Activated T-helper 1 cell treated with anti-CD3 and anti-CD28 coated beads, Interleukin-12 subunit alpha, Interleukin-12 subunit beta, Interleukin-2, Interleukin-4 antibody, amounts not matched to agents 30 ng/mL and 10 ng/mL and 1 ng/mL, durations not matched to agents 14 hours and 24 hours and 36 hours (primary cell): ENCODE measurements at regions not wholly inside any gene's neighbourhood (a gene's known extent, or its start where the extent isn't known, plus 50 kb on each side); places are given as distances from the start of the nearest gene placed in this dataset.

ENCODE experiments used
- DNase-seq: peaks from one replicate; pipeline ENCODE4 v3.0.0; 2021; ENCODE audit warnings: low spot score
- H3K27ac Mint-ChIP-seq: one replicate; pipeline ENCODE4 v1.8.0; 2021; ENCODE audit warnings: mild to moderate bottlenecking, mixed read lengths
- H3K27me3 Mint-ChIP-seq: one replicate; pipeline ENCODE4 v1.8.0; 2022; ENCODE audit warnings: mild to moderate bottlenecking, moderate library complexity, mixed read lengths; ENCODE audit not compliant: insufficient read depth
- H3K36me3 Mint-ChIP-seq: one replicate; pipeline ENCODE4 v1.8.0; 2021; ENCODE audit warnings: low read depth, mixed read lengths
- H3K4me1 Mint-ChIP-seq: one replicate; pipeline ENCODE4 v1.8.0; 2021; ENCODE audit warnings: low read depth, mixed read lengths
- H3K4me3 Mint-ChIP-seq: one replicate; pipeline ENCODE4 v1.8.0; 2021; ENCODE audit warnings: mild to moderate bottlenecking, moderate library complexity, mixed read lengths
- H3K9me3 Mint-ChIP-seq: one replicate; pipeline ENCODE4 v1.8.0; 2021; ENCODE audit warnings: mixed read lengths
- intact Hi-C: fragments of 100-400 bp; cut with micrococcal nuclease; formaldehyde crosslinking; loops from one replicate; pipeline ENCODE4 v1.15.1; 2024

DNA sequence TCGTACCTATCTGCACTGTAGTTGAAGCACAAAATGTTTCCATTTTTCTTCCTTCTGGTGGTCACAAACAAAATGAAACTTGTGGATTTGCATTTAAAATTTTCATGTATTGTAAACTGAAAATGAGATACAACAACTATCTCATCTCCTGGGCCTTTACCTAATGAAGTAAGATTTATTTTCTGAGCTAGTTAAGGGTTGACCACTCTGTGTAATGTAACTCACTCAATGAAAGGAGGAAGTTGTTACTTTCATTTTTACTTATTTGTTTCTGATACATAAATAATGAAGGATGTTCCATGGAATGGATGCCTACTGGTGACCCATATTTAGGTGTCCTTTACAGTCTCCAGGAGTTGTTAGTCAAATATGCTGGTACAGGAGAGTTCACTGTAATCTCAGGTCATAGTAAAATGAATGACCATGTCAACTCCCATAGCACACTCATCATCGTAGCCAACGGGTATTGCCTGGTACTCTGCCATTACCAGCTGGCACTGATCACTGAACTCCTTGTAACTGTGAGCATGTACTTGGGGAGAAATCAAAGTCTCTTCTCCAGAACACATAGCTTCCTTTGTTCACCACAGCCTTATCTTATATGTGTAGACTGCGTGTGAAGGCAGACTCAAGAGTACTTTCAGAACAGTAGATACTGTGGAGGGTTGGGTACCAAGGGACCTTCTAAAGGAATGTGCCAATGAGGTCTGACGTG lies 474.2 kb upstream of the ROBO2 start:
- Mint-ChIP-seq H3K9me3 (no peaks in the 10 kb centered on the region), H3K27me3 (no peaks in the 10 kb centered on the region), H3K36me3 (no peaks in the 10 kb centered on the region), H3K4me3 (no peak overlapping the region), H3K27ac (no peak overlapping the region), H3K4me1 (no peaks in the 10 kb centered on the region)
- intact Hi-C loops: no loop called here
- no peak for DNase-seq

DNA sequence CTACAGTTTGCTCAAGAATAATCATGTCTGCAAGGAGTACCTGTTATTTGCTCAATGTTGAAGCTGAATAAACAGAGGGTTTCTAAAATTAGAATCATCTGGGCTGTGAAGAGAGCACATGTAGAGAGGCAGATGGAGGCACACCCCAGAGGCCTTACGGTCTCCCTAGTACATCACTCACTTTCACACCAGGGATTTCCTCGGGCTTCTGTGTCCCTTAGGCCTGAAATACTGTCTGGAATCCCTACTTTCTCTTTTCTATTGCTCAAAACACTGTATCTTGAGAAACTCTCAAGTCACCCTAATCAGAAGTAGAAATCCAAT lies 473.7 kb upstream of the ROBO2 start:
- DNase-seq: no peak
- no peak overlapping the region for H3K4me3 Mint-ChIP-seq
- H3K27me3 Mint-ChIP-seq: no peaks in the 10 kb centered on the region
- no peak overlapping the region for H3K27ac Mint-ChIP-seq
- intact Hi-C loops: no loop called here
- no peaks in the 10 kb centered on the region for H3K36me3 Mint-ChIP-seq
- no peaks in the 10 kb centered on the region for H3K9me3 Mint-ChIP-seq
- no peaks in the 10 kb centered on the region for H3K4me1 Mint-ChIP-seq

DNA sequence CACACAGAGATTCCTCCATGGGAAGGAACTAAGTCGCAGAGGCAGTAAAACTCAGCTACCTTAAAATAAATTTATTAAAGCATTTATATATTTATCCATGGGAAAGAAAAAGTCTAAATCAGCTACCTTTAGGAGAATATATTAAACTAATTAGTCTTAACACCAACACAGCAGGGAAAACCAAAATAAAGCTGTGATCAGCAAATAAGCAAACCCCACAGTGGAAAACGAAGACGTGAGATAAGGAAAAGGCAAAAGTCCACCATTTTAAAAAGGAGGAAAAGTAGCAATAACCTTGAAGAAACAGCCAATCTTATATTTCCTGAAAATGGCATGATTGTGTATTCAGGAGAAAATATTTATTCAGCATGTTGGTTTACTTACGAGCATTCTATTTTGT lies 473.0 kb upstream of the ROBO2 start:
- H3K9me3 Mint-ChIP-seq: no peaks in the 10 kb centered on the region
- DNase-seq: no peak
- no peaks in the 10 kb centered on the region for H3K27me3 Mint-ChIP-seq
- H3K27ac Mint-ChIP-seq: no peak overlapping the region
- intact Hi-C loops: no loop called here
- H3K4me1 Mint-ChIP-seq: no peaks in the 10 kb centered on the region
- no peaks in the 10 kb centered on the region for H3K36me3 Mint-ChIP-seq
- H3K4me3 Mint-ChIP-seq: no peak overlapping the region

DNA sequence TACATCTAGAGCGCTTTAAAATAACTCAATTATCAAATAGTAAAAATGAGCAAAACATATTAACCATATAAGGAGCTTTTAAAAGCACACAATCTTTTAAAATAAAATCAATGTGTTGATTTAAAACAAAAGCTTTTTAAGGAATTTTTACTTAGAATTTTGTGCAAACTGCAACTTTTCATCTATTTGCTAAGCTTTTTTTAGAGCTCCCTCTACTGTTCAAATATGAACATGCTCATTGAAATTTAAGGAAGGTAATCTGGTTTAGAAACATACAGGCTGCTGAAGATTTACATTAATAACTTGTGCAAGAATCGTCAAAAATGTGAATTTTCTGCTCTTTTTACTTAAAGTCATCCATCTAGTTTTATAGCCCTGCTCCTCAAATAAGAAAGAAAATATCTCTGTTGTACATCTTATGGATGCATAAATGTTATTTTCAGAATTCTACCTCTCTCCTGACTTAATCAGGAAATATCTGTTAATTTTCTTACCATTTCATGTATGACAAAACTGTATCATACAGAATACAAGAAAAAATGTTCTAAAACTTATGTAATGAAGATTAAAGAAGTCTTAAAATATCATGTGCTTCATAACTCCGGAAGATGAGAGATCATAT lies 469.4 kb upstream of the ROBO2 start:
- H3K9me3 Mint-ChIP-seq: no peaks in the 10 kb centered on the region
- H3K36me3 Mint-ChIP-seq: no peaks in the 10 kb centered on the region
- intact Hi-C loops: no loop called here
- no peaks in the 10 kb centered on the region for H3K27me3 Mint-ChIP-seq
- no peak overlapping the region for H3K27ac Mint-ChIP-seq
- DNase-seq: no peak
- H3K4me1 Mint-ChIP-seq: no peaks in the 10 kb centered on the region
- H3K4me3 Mint-ChIP-seq: no peak overlapping the region

DNA sequence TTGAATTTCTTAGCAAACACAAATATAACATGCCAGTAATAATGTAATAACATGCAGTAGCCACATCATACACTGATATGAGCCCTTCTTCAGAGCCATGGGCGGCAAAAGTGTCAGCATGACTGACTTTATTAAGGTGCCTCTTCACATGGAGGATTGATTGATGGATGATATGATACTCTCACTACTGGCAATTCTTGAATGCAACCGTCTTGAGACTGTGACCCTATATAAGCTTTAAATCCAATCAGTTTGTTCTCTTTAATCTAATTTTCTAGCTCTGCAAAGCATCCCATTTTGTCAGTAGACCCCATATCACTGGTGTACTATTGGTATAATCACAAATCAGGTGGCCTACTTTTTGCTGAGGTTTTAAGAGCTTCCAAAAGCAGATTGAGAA lies 463.7 kb upstream of the ROBO2 start:
- H3K4me1 Mint-ChIP-seq: no peaks in the 10 kb centered on the region
- no peak overlapping the region for H3K4me3 Mint-ChIP-seq
- H3K9me3 Mint-ChIP-seq: peaks cover 2% of the 10 kb centered on the region
- intact Hi-C loops: no loop called here
- H3K36me3 Mint-ChIP-seq: no peaks in the 10 kb centered on the region
- no peaks in the 10 kb centered on the region for H3K27me3 Mint-ChIP-seq
- DNase-seq: no peak
- H3K27ac Mint-ChIP-seq: no peak overlapping the region

DNA sequence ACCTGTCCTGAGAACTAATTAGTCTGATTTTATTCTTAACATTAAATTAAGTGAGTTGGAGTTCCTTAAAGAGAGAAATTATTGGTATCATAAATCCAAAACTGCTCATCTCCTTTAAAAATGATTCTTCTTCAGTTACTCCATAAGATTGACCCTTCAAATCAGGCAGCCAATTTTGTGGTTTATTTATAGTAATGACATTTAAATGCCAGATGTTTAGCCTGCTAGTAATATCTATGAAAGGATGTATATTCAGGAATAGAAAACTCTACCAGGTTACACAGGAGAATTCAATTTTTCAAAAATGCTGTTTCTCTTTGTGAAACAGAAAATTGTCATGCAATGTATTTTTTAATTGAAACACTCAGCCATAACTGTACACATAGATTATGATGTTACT lies 457.8 kb upstream of the ROBO2 start:
- Mint-ChIP-seq H3K27me3 (no peaks in the 10 kb centered on the region), H3K27ac (no peak overlapping the region), H3K9me3 (peaks cover 3% of the 10 kb centered on the region), H3K4me1 (no peaks in the 10 kb centered on the region), H3K36me3 (no peaks in the 10 kb centered on the region), H3K4me3 (no peak overlapping the region)
- no peak for DNase-seq
- intact Hi-C loops: no loop called here

DNA sequence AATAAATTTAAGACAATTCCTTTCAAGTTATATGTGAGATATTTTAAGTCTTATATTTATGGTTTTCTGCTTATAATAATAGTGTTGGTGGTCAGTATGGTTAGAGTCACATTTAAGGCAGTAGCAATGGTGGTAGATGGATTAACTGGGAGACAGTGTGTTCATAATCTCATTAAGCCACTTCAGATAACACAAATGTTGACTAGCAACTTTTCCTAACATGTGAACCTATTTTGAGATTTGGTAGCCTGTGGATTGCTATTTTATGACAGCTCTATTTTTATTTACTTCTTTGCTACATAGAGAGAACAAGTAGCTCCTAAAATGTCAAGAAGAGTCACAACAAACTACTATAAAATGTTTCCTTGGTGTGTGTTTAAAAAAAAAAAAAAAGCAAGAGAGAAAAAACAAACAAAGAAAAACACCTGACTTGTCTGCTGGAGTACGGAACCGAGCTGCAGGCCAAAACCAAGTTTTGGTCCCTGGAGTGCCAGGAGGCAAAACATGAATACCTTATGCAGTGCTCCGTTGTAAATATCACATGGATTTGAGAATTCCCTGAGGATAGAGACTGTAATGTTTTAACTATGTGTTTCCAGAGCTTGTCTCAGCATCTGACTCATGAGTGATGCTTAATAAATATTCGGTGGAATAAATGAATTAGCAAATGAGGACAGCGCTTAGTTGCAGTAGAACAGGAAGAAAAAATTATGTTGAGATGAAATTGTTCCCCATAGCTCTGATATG lies 457.1 kb upstream of the ROBO2 start:
- no peaks in the 10 kb centered on the region for H3K4me1 Mint-ChIP-seq
- H3K4me3 Mint-ChIP-seq: no peak overlapping the region
- intact Hi-C loops: no loop called here
- no peak for DNase-seq
- peaks cover 6% of the 10 kb centered on the region for H3K9me3 Mint-ChIP-seq
- H3K36me3 Mint-ChIP-seq: no peaks in the 10 kb centered on the region
- no peak overlapping the region for H3K27ac Mint-ChIP-seq
- H3K27me3 Mint-ChIP-seq: no peaks in the 10 kb centered on the region

DNA sequence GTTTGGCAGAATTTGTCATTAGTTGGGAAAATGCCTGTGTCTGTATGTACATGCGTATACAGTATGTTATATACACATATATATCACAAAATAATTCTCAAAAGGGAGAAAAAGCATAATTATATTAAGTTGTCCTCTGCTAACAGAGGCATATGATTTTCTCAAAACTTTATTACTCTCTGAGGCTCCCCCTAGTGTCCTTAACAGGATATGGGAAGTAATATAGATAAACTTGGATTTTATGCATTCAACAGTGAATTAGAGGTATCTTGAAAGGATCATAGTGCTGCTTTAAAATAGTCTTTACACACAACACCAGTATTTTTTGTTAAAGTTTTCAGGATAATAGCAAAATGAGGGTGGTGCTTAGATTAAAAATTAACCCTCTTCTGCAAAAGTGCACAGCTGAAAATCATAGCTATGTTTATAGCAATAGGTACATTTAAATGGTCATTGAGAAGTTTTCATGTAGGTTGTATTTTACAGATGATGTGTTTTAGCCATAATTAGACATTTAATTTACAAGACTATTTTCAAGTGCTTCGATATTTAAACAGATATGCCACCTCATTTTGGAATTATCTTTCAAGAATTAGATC lies 454.0 kb upstream of the ROBO2 start:
- H3K9me3 Mint-ChIP-seq: peaks cover 3% of the 10 kb centered on the region
- no peaks in the 10 kb centered on the region for H3K36me3 Mint-ChIP-seq
- H3K27me3 Mint-ChIP-seq: no peaks in the 10 kb centered on the region
- no peak overlapping the region for H3K27ac Mint-ChIP-seq
- no peak overlapping the region for H3K4me3 Mint-ChIP-seq
- H3K4me1 Mint-ChIP-seq: no peaks in the 10 kb centered on the region
- no peak for DNase-seq
- intact Hi-C loops: no loop called here

DNA sequence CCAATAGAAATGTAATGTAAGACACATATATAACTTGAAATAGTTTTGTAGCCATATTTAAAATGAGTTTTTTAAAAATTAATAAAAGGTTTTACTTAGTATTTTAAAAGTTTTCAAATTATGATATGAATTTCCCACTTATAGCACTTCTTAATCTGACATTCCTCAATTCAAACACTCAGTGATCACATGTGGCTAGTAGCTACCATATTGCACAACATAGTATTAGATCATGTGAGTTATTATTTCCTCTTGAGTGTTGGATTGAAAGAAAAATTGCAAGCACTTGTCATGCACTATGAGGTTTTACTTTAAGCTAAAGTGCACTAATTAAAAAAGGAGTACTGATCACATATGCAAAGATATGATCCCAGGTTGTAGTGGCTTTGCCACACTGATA lies 453.4 kb upstream of the ROBO2 start:
- intact Hi-C loops: no loop called here
- no peak for DNase-seq
- peaks cover 3% of the 10 kb centered on the region for H3K9me3 Mint-ChIP-seq
- no peaks in the 10 kb centered on the region for H3K27me3 Mint-ChIP-seq
- H3K36me3 Mint-ChIP-seq: no peaks in the 10 kb centered on the region
- no peak overlapping the region for H3K27ac Mint-ChIP-seq
- H3K4me1 Mint-ChIP-seq: no peaks in the 10 kb centered on the region
- no peak overlapping the region for H3K4me3 Mint-ChIP-seq

DNA sequence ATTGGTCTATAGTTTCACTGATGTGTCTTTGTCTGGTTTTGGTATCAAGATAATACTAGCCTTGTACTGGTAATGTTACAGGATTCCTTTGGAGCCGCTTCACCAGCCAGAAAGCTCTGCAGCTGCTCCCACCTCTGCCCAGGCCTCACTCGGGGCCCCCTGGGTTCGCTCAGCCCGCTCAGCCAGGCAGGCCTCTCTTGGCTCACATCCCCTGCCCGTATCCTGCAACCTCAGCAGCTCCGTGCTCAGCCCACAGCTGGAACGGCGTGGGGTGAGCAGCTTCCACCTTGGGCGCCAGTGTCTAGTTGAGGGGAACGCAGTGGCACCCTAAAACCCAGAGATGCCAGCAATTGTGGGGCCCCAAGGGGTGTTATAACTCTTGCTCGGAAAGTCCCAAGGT lies 429.7 kb upstream of the ROBO2 start:
- no peak overlapping the region for H3K27ac Mint-ChIP-seq
- H3K4me1 Mint-ChIP-seq: no peaks in the 10 kb centered on the region
- H3K4me3 Mint-ChIP-seq: no peak overlapping the region
- intact Hi-C loops: no loop called here
- no peaks in the 10 kb centered on the region for H3K9me3 Mint-ChIP-seq
- no peak for DNase-seq
- no peaks in the 10 kb centered on the region for H3K36me3 Mint-ChIP-seq
- no peaks in the 10 kb centered on the region for H3K27me3 Mint-ChIP-seq

DNA sequence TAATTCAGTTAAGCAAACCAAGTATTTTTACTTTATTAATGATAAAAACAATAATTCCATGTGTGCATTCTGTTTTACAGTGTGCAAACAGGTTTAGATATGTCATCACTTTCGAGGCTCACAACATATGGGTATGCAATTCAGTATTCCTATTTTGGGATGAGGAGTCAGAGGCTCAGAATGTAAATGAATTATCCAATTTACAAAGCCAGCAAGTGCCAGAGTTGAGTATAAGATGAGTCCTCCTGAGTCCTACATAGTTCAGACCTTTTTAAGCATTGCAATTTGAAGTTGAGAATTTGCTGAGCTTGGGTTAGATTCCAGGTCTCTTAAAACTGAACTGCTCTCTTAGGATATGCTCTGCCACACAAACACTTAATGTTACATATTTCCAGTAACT lies 424.2 kb upstream of the ROBO2 start:
- H3K4me1 Mint-ChIP-seq: no peaks in the 10 kb centered on the region
- H3K27ac Mint-ChIP-seq: no peak overlapping the region
- no peaks in the 10 kb centered on the region for H3K36me3 Mint-ChIP-seq
- no peaks in the 10 kb centered on the region for H3K27me3 Mint-ChIP-seq
- DNase-seq: no peak
- no peaks in the 10 kb centered on the region for H3K9me3 Mint-ChIP-seq
- H3K4me3 Mint-ChIP-seq: no peak overlapping the region
- intact Hi-C loops: no loop called here

DNA sequence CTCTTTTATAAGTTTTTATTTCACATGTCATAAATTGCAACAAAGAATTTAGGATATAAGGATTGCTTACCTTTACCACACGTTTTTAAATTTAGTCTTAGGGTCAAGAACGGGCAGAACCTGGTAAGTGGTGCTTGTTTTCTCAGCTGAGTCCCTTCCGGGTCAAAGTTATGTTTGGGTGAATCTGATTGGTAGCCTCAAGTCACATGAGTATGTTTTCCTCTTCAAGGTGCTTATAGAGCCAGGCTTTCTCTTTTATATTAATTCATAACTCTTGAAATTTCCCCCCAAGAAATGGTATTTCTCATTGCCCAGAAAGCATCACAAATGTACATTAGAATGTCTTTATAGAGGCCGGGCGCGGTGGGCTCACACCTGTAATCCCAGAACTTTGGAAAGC lies 415.7 kb upstream of the ROBO2 start:
- Mint-ChIP-seq H3K4me1 (no peaks in the 10 kb centered on the region), H3K36me3 (no peaks in the 10 kb centered on the region), H3K27ac (no peak overlapping the region), H3K9me3 (peaks cover 23% of the 10 kb centered on the region), H3K27me3 (no peaks in the 10 kb centered on the region), H3K4me3 (no peak overlapping the region)
- intact Hi-C loops: no loop called here
- DNase-seq: no peak

DNA sequence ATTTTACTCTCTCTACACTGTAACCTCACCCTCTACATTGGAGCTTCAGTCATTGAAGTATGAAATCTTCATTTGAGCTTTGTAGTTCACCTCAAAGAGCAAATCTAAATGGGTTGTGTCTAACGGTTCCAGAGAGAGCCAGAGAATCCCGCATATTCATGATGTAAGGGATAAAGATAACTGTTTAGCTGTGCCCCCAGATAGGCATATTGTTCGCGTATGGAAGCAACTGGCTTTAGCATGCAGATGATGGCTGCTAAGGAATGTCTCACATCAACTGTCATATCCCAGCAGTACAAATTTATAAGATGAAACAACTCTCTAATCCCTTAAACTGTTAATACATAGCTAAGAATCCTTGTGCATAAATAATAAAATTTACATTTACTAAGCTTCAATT lies 412.7 kb upstream of the ROBO2 start:
- Mint-ChIP-seq H3K4me3 (no peak overlapping the region), H3K27ac (no peak overlapping the region), H3K36me3 (no peaks in the 10 kb centered on the region), H3K9me3 (peaks cover 19% of the 10 kb centered on the region), H3K27me3 (no peaks in the 10 kb centered on the region), H3K4me1 (no peaks in the 10 kb centered on the region)
- intact Hi-C loops: no loop called here
- no peak for DNase-seq
